PC-9 (cell line): ENCODE measurements at regions not wholly inside any gene's neighbourhood (a gene's known extent, or its start where the extent isn't known, plus 50 kb on each side); places are given as distances from the start of the nearest gene placed in this dataset.

Source experiments
- EZH2 ChIP-seq: fragments of 200-600 bp; sonication (generic); IDR thresholded peaks from 2 replicates; pipeline ENCODE4 v1.8.0; 2017; ENCODE audit warnings: antibody characterized with exemption, low read depth
- TF ChIP-seq, protein P1 (sequence below): fragments of 200-600 bp; sonication (generic); conservative IDR thresholded peaks from 2 replicates; pipeline ENCODE4 v1.6.1; 2017; ENCODE audit warnings: mixed run types, antibody characterized with exemption, mild to moderate bottlenecking, moderate library complexity

DNA sequence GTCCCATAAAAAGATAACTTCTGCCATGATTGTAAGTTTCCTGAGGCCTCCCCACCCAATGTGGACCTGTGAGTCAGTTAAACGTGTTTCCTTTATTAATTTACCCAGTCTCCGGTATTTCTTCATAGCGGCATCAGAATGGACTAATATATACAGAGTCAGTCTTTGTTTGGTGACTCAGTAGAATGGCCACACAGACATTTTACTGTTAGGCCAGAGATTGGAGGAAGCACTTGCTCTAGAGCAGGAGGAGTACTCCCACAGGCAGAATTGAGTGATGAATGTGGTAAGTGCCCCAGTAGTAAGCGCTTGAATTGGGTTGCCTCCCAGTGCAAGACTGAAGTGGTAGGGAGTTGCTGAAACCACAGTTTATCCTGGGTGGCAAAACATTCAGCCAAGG lies 149.5 kb upstream of the SMIM30 start:
- TF ChIP-seq, protein P1, sequence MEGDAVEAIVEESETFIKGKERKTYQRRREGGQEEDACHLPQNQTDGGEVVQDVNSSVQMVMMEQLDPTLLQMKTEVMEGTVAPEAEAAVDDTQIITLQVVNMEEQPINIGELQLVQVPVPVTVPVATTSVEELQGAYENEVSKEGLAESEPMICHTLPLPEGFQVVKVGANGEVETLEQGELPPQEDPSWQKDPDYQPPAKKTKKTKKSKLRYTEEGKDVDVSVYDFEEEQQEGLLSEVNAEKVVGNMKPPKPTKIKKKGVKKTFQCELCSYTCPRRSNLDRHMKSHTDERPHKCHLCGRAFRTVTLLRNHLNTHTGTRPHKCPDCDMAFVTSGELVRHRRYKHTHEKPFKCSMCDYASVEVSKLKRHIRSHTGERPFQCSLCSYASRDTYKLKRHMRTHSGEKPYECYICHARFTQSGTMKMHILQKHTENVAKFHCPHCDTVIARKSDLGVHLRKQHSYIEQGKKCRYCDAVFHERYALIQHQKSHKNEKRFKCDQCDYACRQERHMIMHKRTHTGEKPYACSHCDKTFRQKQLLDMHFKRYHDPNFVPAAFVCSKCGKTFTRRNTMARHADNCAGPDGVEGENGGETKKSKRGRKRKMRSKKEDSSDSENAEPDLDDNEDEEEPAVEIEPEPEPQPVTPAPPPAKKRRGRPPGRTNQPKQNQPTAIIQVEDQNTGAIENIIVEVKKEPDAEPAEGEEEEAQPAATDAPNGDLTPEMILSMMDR, result no peak
- TF ChIP-seq EZH2, result no peak
